ENCODE measurements at regions not wholly inside any gene's neighbourhood (a gene's known extent, or its start where the extent isn't known, plus 50 kb on each side); places are given as distances from the start of the nearest gene placed in this dataset.

DNA sequence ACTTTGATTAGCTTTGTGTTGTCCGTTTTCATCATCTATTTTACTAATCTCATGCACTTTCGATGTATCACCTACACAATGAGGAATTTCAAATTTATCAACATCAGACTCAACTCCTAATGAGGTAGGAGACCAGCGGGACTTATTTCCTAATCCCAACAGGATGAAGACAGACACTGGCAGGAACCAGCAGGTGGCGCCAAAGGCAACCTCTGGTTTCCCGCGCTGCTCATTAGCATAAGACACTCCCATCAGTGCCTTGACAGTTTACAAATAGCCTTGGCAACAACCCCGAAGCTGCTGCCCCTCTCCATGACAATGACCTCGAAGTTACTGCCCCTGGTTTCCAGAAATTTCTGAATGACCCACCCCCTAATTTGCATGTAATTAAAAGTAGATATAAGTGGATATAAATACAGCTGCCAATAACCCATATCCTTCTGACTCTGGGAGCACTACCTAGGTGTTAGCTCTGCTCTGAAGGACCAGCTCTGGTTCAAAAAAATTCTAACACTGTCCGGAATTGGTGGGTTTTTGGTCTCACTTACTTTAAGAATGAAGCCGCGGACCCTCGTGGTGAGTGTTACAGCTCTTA is 974.8 kb downstream of the ADGRL2 start:
- H3K9me3 ChIP-seq: no peaks in the 10 kb centered on the region
- H3K4me1 ChIP-seq: no peaks in the 10 kb centered on the region
- H3K27me3 ChIP-seq: no peaks in the 10 kb centered on the region
- no peaks in the 10 kb centered on the region for H3K36me3 ChIP-seq
- no peak overlapping the region for H3K4me3 ChIP-seq
- DNase-seq (no peak), ATAC-seq (ENCODE audit: low FRiP score in 2 of 2) (no peak)
- no peak overlapping the region for H3K27ac ChIP-seq
- TF ChIP-seq, protein P1, sequence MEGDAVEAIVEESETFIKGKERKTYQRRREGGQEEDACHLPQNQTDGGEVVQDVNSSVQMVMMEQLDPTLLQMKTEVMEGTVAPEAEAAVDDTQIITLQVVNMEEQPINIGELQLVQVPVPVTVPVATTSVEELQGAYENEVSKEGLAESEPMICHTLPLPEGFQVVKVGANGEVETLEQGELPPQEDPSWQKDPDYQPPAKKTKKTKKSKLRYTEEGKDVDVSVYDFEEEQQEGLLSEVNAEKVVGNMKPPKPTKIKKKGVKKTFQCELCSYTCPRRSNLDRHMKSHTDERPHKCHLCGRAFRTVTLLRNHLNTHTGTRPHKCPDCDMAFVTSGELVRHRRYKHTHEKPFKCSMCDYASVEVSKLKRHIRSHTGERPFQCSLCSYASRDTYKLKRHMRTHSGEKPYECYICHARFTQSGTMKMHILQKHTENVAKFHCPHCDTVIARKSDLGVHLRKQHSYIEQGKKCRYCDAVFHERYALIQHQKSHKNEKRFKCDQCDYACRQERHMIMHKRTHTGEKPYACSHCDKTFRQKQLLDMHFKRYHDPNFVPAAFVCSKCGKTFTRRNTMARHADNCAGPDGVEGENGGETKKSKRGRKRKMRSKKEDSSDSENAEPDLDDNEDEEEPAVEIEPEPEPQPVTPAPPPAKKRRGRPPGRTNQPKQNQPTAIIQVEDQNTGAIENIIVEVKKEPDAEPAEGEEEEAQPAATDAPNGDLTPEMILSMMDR (IDR thresholded peaks at IDR 0.05): peak in 5 of 6 experiments; percentile 18 to 37 (median 22)
- no peak for TF ChIP-seq EP300 (IDR thresholded peaks at IDR 0.05)
- 88 to 96% methylated on average over 12 of the region's 12 CpGs for WGBS, 2 donors

DNA sequence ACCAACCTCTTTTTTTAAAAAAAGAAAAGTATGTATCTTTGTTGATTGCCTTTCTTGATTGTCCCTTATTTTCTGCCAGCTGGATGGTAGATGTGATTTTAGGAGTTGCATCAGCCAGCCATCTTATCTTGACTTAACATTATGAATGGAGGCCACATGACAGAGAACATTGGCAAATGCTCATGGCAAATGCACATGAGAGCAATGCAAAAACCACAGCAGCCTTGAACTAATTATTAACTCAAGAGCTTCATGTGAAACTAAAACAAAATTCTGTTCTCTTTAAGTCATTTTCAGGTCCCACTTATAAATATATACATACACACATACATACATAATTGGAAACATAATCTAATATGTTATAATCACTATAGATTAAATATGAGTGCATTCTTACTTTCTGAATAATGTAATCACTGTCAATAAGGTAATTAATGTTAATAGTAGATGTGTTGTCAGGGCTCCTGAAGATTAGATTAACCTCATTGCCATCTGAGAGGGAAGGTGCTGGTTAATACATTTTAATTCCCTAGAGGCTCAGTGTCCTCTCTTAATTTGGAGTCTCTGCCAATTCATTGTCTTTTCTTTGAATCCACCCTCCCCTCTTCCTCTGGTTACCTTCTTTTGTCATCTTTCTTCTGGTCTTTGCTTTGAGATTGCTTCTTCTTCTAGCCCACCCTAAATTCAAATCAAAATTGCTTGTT is 962.2 kb downstream of the ADGRL2 start:
- H3K27me3 ChIP-seq: no peaks in the 10 kb centered on the region
- TF ChIP-seq POLR2AphosphoS5 (IDR thresholded peaks at IDR 0.05) (no peak), EP300 (IDR thresholded peaks at IDR 0.05) (no peak), POLR2A (IDR thresholded peaks at IDR 0.05) (no peak)
- TF ChIP-seq, protein P1 (IDR thresholded peaks at IDR 0.05): no peak
- no peak for ATAC-seq (ENCODE audit: low FRiP score in 2 of 2)

DNA sequence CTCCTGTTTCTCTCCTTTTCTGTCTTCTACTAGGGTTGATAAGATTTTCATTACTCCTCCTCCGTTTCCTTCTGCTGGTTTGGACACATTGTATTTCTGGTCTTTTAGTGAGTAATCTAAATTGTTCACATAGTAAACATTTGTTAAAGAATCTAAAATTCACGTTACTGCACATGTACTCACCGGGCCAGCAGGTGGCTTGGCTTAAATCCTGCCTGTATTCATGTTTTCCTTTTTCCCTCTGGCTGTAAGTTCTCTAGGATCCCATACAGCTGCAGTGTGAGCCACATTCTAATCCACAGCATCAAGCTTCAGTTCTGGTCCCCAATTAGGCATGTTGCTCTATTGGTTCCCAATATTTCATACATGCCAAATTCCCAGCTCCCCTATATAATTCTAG is 958.3 kb downstream of the ADGRL2 start:
- WGBS, 2 donors: 79 to 84% methylated on average over 3 of the region's 3 CpGs
- Histone ChIP-seq H3K27ac (no peak overlapping the region), H3K36me3 (no peaks in the 10 kb centered on the region), H3K27me3 (no peaks in the 10 kb centered on the region), H3K9me3 (no peaks in the 10 kb centered on the region), H3K4me3 (no peak overlapping the region), H3K4me1 (no peaks in the 10 kb centered on the region)
- DNase-seq: no peak
- no peak for ATAC-seq (ENCODE audit: low FRiP score in 2 of 2)
- TF ChIP-seq POLR2AphosphoS5 (IDR thresholded peaks at IDR 0.05) (no peak), EP300 (IDR thresholded peaks at IDR 0.05) (no peak), POLR2A (IDR thresholded peaks at IDR 0.05) (no peak)
- TF ChIP-seq, protein P1 (IDR thresholded peaks at IDR 0.05): no peak

More for the DNA sequence above, 962.2 kb downstream of the ADGRL2 start:
- Histone ChIP-seq H3K4me1 (no peaks in the 10 kb centered on the region), H3K36me3 (no peaks in the 10 kb centered on the region), H3K4me3 (no peak overlapping the region), H3K9me3 (no peaks in the 10 kb centered on the region), H3K27ac (no peak overlapping the region)
- no peak for DNase-seq

DNA sequence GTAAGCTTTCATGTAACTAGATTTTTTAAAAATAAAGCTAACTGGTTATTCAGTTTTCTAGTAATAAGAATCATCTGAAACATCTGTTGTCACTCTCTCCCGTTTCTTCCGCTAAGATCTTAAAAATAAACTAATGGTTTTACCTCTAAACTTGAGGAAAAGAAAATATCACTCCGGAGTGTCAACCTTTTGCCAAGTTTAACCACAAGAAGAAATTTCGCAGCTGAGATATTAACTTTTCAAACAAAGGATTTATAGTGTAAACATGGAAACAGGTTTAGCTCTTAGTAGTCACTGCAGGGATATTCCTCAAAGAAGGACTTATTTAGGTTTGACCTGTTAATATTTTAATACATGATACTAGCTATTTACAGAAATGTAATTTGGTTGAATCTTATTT is 954.9 kb downstream of the ADGRL2 start:
- Histone ChIP-seq H3K27ac (no peak overlapping the region), H3K9me3 (no peaks in the 10 kb centered on the region), H3K36me3 (no peaks in the 10 kb centered on the region), H3K4me1 (no peaks in the 10 kb centered on the region), H3K27me3 (no peaks in the 10 kb centered on the region), H3K4me3 (no peak overlapping the region)
- no peak for DNase-seq
- TF ChIP-seq POLR2AphosphoS5 (IDR thresholded peaks at IDR 0.05): no peak
- TF ChIP-seq, protein P1 (IDR thresholded peaks at IDR 0.05): no peak
- no peak for TF ChIP-seq EP300 (IDR thresholded peaks at IDR 0.05)
- no peak for TF ChIP-seq POLR2A (IDR thresholded peaks at IDR 0.05)
- WGBS, 2 donors: 59 to 66% methylated on average over 4 of the region's 4 CpGs
- no peak for ATAC-seq (ENCODE audit: low FRiP score in 2 of 2)

DNA sequence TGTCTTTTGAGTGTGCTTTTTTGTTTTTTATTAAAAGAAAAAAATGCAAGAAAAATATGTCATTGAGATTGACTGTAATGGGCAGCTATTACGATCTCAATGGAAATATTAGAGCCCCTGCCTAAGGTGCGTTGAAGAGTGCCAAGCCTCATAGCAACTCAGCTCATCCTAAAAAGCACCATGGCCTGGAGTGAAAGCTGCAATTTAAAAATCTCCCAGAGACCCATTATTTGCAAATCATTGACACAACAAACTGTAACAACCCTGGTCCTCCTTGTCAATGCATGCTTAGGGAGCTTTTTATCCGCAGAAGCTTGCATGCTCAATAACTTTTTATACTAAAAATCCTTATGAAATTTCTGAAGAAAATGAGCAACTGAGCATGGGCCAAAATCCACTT is 954.5 kb downstream of the ADGRL2 start:
- Histone ChIP-seq H3K4me1 (no peaks in the 10 kb centered on the region), H3K27ac (no peak overlapping the region), H3K9me3 (no peaks in the 10 kb centered on the region), H3K27me3 (no peaks in the 10 kb centered on the region), H3K36me3 (no peaks in the 10 kb centered on the region), H3K4me3 (no peak overlapping the region)
- DNase-seq: no peak
- ATAC-seq (ENCODE audit: low FRiP score in 2 of 2): no peak
- WGBS, 2 donors: 96 to 97% methylated on average over 3 of the region's 3 CpGs
- no peak for TF ChIP-seq EP300 (IDR thresholded peaks at IDR 0.05)
- no peak for TF ChIP-seq POLR2A (IDR thresholded peaks at IDR 0.05)
- TF ChIP-seq, protein P1 (IDR thresholded peaks at IDR 0.05): no peak
- no peak for TF ChIP-seq POLR2AphosphoS5 (IDR thresholded peaks at IDR 0.05)

All from upper lobe of left lung (tissue), 6 donors.